HFFc6 (cell line): ENCODE measurements at regions not wholly inside any gene's neighbourhood (a gene's known extent, or its start where the extent isn't known, plus 50 kb on each side); places are given as distances from the start of the nearest gene placed in this dataset.

Experiments used
- DNase-seq: peaks from one replicate; pipeline ENCODE4 v3.0.0-alpha.2; 2018
- H3K27ac Mint-ChIP-seq: 2 replicates; pipeline ENCODE4 v1.8.0; 2020; ENCODE audit warnings: mild to moderate bottlenecking, mixed read lengths
- H3K27me3 Mint-ChIP-seq: 2 replicates; pipeline ENCODE4 v1.8.0; 2021; ENCODE audit warnings: mild to moderate bottlenecking, moderate library complexity, mixed read lengths; ENCODE audit not compliant: insufficient read depth
- H3K36me3 Mint-ChIP-seq: 2 replicates; pipeline ENCODE4 v1.8.0; 2021; ENCODE audit warnings: low read depth, mixed read lengths
- H3K4me1 Mint-ChIP-seq: 2 replicates; pipeline ENCODE4 v1.8.0; 2020; ENCODE audit warnings: low read depth, mixed read lengths
- H3K4me3 Mint-ChIP-seq: 2 replicates; pipeline ENCODE4 v1.8.0; 2020; ENCODE audit warnings: mild to moderate bottlenecking, moderate library complexity, mixed read lengths
- H3K9me3 Mint-ChIP-seq: 2 replicates; pipeline ENCODE4 v1.8.0; 2020; ENCODE audit warnings: mild to moderate bottlenecking, mixed read lengths
- CTCF ChIP-seq: fragments of 200-600 bp; sonication (generic); IDR thresholded peaks from 2 replicates; pipeline ENCODE4 v1.5.0; 2021; ENCODE audit warnings: antibody characterized with exemption, mild to moderate bottlenecking

- DNase-seq = peak; percentile 32
- H3K36me3 Mint-ChIP-seq = peaks cover 6% of the 10 kb centered on the region
- no peak for TF ChIP-seq CTCF
- H3K4me3 Mint-ChIP-seq = peak overlapping the region; percentile 65; the same call in 1 of the 2 replicates
- peaks cover 8% of the 10 kb centered on the region; the same call in 1 of the 2 replicates for H3K4me1 Mint-ChIP-seq
- H3K9me3 Mint-ChIP-seq = peaks cover 25% of the 10 kb centered on the region
- no peaks in the 10 kb centered on the region for H3K27me3 Mint-ChIP-seq
- H3K27ac Mint-ChIP-seq = peak overlapping the region; percentile 4; the same call in 1 of the 2 replicates
Observed at GRCh38 chr1:70760154-70760553, 287.5 kb downstream of the PTGER3 start.

GRCh38 chr1:70762386-70762785, 285.2 kb downstream of the PTGER3 start:
- no peak for TF ChIP-seq CTCF
- H3K36me3 Mint-ChIP-seq = peaks cover 6% of the 10 kb centered on the region
- no peak for DNase-seq
- peaks cover 9% of the 10 kb centered on the region for H3K9me3 Mint-ChIP-seq
- H3K4me3 Mint-ChIP-seq = no peak overlapping the region
- H3K27ac Mint-ChIP-seq = no peak overlapping the region
- peaks cover 29% of the 10 kb centered on the region; the same call in 1 of the 2 replicates for H3K4me1 Mint-ChIP-seq
- no peaks in the 10 kb centered on the region for H3K27me3 Mint-ChIP-seq

- TF ChIP-seq CTCF = no peak
- Mint-ChIP-seq H3K27me3 (no peaks in the 10 kb centered on the region), H3K27ac (no peak overlapping the region; the same call in 1 of the 2 replicates), H3K36me3 (peaks cover 12% of the 10 kb centered on the region), H3K9me3 (peaks cover 23% of the 10 kb centered on the region), H3K4me1 (peaks cover 22% of the 10 kb centered on the region; the same call in 1 of the 2 replicates), H3K4me3 (no peak overlapping the region)
- peak; percentile 16 for DNase-seq
Observed at GRCh38 chr1:70764747-70765146, 282.9 kb downstream of the PTGER3 start.

- TF ChIP-seq CTCF = no peak
- Mint-ChIP-seq H3K4me3 (no peak overlapping the region), H3K36me3 (peaks cover 30% of the 10 kb centered on the region), H3K27me3 (no peaks in the 10 kb centered on the region), H3K9me3 (peaks cover 49% of the 10 kb centered on the region), H3K4me1 (peaks cover 22% of the 10 kb centered on the region; the same call in 1 of the 2 replicates), H3K27ac (peak overlapping the region; percentile 47; the same call in 1 of the 2 replicates)
- DNase-seq = peak; percentile 59
Observed at GRCh38 chr1:70767377-70767776, 280.2 kb downstream of the PTGER3 start.

- Mint-ChIP-seq H3K4me3 (no peak overlapping the region), H3K9me3 (peaks cover 54% of the 10 kb centered on the region), H3K4me1 (peaks cover 22% of the 10 kb centered on the region; the same call in 1 of the 2 replicates), H3K36me3 (peaks cover 33% of the 10 kb centered on the region), H3K27me3 (no peaks in the 10 kb centered on the region), H3K27ac (no peak overlapping the region)
- TF ChIP-seq CTCF = no peak
- peak; percentile 11 for DNase-seq
Observed at GRCh38 chr1:70768216-70768615, 279.4 kb downstream of the PTGER3 start.
